GM19395 (cell line): ENCODE measurements at regions not wholly inside any gene's neighbourhood (a gene's known extent, or its start where the extent isn't known, plus 50 kb on each side); places are given as distances from the start of the nearest gene placed in this dataset.

ENCODE experiments used
- ATAC-seq: cut with Tn5 transposase; IDR thresholded peaks from one replicate; pipeline ENCODE4 v1.9.1; 2021; ENCODE audit warnings: mild to moderate bottlenecking, moderate library complexity; ENCODE audit not compliant: unreplicated experiment

- ATAC-seq = no peak
These were observed 50.2 kb upstream of the CDK1 start for GRCh38 chr10:60728056-60728455.

DNA sequence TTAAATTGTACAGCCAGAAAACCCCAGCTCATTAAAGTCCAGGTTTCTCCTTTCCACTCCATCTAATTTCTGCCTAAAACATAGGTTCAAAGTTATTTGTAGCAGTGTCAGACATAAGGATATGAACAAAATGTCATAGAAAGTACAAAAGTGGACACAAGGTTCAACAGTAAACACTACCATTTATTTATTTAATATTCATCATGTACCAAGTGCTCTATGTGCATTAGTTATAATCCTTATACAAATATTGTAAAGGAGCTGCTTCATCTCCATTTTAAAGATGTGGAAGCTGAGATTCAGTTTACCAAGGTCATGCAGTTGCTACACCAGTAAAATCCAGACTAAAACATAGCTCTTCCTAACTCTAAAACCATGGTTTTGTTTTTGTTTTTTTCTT is 52.0 kb upstream of the CDK1 start:
- no peak for ATAC-seq

GRCh38 chr10:60722623-60723022 is 55.7 kb upstream of the CDK1 start:
- ATAC-seq = no peak

DNA sequence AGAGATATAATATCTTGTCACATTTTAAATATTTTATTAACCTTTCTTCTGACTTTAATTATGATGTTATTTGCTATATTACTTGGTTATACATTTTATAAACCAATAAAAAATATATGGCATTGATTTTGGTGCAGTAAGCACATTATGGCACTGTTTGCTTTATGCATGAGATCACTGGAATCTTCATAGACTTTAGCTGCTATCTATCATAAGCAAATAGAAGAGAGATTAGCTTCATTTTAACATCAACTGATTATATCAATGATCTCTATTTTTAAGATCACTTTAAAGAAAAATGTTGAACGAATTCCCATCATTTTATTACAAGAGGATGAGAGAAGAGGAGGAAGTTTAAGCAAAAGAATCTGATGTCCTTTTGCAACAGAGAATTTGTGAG is 58.6 kb upstream of the CDK1 start:
- no peak for ATAC-seq

DNA sequence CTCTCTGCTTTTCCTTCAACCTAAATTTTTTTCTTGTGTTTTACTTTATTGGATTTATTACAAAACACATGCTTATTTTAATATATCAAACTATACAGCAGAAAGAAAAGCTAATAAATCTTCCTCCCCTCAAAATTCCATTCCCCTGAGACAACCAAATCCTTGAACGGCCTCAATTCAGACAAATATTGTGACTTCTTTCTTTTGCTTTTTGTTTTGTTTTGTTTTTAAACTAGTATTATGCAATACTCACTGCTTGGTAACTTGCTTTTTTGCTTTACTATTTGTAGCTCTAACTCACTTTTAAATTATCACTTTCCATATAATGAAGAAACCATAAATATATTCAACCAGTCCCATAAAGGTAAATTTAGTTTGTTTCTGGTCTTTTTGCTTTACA is 59.4 kb upstream of the CDK1 start:
- no peak for ATAC-seq

GRCh38 chr10:60717852-60718251 is 60.4 kb upstream of the CDK1 start:
- peak; percentile 86 for ATAC-seq

DNA sequence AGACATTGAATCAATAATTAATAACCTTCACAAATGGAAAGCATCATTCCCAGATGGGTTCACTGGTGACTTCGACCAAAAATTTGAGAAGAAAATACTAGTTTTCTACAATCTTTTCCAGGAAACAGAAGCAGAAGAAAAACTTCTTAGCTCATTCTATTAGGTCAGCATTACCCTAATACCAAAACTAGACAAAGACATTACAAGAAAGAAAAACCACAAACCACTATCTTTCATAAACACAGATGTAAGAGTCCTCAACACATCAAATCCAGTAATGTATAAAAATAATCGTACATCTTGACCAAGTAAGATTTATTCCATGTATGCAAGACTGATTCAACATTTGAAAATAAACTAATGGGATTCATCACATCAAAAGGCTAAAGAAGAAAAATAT is 64.0 kb upstream of the CDK1 start:
- ATAC-seq = peak; percentile 54

- ATAC-seq = no peak
These were observed 66.8 kb upstream of the CDK1 start for GRCh38 chr10:60711496-60711895.

DNA sequence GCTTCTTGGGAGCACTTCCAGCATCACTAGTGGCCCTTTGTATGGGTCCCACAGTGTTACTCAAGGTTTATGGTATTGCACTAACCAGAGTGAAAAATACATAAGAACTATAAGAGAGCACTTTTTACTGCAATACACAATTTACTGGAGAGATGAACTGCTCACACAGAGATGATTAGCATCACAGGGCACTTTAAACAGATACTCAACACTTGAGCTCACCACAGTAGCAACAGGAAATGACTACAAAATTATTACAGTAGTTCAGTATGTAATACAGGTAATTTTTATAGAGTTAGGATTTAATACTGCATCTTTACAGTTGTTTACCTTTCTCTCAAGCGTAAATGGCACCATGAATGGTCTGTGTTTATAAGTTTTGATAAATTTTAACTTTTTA is 68.2 kb upstream of the CDK1 start:
- ATAC-seq = no peak

DNA sequence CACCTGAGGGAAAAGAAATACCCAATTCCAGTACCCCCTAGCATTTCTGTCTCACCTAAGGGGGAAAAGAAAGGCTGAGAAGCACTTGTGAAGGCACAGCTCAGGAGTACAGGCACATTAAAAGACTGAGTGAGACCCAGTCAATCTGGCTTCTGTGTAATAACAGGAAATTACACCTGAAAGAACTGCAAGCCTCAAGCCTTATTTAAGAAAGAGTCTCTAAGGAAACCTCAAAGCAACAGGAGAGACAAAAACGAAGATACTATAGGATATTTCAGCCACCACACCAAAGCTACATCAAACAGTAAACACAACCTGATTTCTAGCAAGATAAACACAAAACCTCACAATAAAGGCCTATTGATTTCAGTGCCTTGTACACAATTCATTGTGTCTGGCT is 69.6 kb upstream of the CDK1 start:
- no peak for ATAC-seq

DNA sequence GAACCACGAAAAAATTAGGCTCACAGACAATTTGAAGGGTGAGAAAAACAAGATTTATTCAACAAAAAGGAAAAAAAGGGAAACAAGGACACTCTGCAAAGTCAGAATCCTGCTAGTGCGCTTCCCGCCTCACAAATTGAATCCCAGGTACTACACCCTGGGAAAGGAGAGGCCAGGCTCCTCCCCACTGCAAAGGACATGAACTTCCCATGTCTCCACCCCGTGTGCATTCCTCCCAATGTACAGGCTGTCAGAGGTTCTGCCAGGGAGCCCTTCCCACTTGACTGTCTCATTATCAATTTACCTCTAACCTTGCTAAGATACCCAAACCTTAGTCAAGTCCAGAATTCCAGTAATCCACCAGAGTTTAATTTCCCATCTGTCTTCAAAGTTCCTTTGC is 70.4 kb upstream of the CDK1 start:
- ATAC-seq = no peak

DNA sequence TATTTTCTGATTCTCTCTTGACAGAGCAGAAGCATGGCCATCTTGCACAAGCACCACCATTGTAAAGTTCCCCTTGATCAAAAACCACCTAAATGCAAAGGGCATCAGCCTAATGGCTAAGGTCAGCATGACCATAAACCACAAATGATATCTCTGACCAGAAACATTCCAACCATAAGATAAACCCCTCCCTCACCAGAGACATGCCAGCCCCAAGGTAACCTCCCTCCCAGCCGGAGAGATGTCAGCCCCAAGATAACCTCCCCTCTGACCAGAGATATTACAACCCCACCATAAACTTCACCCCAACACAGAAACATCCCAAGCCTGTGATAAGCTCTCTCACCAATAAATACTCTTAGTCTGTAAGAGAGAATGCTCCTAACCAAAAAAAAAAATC is 72.1 kb upstream of the CDK1 start:
- ATAC-seq = no peak

DNA sequence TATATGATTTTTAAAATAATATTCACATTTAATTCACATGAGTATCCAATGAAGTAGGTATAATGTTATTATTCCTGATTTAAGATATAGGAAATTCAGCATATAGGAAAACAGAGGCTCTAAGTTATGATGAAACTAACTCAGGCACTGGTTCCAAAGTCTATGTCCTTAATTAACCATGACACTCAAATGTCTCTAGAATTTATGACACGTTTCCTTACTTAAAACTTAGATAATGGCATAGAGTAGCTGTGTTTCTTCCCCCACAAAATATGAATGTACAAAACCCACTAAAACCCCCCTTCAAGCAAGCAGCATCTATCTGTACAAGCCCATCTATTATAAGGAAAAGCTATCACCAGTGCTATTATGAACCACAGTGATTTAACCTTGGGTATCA is 72.9 kb upstream of the CDK1 start:
- ATAC-seq = no peak

DNA sequence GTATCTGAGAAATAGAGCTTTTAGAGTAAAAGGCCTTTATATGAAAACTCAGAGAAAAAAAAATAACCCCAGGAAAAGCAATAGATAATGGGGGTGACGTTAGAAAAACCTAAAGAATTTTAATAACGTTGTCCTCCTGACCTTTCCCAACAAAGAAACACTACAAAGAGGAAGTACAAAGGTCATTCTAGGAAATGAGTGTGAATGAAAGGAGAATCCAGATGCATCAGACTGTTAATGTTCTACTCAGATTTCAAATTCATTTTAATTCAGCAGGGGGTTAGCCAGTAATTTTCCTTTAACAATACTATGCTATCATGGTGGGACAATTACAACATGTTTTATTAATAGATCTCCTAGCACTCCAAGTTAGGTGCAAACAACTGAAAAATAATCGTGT is 73.8 kb upstream of the CDK1 start:
- ATAC-seq = no peak

DNA sequence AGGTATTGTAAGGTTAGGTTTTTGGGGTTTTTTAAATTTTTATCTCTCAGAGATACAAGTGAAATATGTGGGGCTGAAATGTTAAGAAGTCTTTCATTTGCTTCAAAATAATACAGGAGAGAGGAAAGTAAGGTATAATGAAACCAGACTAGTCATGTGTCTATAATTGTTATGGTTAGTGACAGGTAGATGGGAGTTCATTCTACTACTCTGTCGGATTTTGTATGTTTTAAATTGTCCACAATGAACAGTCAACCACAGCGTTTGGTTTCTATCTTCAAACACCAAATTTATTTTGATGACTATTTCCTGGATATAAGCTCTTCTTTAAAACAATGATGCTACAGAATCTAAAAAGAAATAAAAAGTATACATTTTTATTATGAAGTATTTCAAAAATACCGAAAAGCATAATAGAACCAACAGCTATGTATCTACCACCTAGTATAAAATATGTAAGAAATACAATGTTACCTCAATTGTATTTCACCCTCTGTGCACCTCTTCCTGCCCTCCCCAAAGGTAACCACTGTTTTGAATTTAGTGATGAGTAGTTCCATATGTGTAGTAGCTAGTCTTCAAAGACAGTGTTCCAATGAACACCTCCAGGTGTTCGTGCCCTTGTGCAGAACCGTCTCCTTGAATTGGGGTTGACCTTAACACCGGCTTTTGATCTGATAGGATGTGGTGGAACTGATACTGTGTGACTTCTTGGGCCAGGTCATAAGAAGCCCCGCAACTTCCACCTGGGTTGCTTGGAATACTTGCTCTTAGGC is 74.8 kb upstream of the CDK1 start:
- ATAC-seq = no peak

- ATAC-seq = no peak
These were observed 90.6 kb upstream of the CDK1 start for GRCh38 chr10:60687679-60688078.

GRCh38 chr10:60684091-60684490 is 94.2 kb upstream of the CDK1 start:
- no peak for ATAC-seq

DNA sequence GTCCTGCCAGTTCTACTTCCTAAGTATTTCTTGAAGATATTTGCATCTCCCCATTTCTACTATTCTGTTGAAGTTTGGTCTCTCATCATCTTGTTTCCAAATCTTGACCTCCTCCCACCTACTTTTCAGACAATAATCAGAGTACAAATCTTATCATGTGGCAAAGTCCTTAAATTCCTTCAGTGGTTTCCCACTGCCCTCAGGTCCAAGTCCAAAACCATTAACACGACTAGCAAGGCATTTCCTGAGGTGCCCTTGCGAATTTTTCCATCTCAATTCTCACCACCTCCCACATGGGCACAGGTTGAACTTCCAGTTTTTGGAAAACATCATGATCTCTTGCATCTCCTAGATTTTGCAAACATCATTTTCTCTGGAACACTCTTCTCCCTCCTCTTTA is 97.2 kb upstream of the CDK1 start:
- ATAC-seq = no peak

- no peak for ATAC-seq
These were observed 98.8 kb upstream of the CDK1 start for GRCh38 chr10:60679388-60679990.

- ATAC-seq = no peak
These were observed 99.3 kb upstream of the CDK1 start for GRCh38 chr10:60678978-60679377.

DNA sequence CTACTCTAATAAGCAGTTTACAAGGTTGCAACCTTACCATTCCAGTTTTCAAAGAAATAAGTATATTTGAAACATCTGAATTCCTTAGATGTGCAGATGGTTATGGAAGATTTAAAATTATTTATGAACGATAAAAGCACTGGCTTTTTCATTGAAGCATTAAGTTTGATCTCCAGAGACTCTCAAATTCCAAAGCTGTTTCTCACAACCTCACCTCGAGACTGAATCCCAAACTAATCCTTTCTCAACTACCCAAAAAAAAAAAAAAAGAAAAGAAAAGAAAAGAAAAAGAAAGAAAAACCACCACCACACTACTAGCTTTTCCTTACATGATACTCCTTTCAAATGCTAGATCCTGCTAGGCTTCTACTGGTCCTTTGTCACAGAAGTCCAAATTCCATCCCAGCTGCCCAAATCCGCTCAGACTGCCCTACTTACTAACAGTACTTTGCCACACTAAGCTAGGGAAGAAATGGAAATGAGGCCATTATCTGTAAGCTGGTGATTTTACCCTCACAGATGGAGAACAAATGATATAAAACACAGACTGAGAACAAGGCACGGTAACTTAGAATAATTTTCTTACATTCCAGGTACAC is 100.6 kb upstream of the CDK1 start:
- no peak for ATAC-seq

DNA sequence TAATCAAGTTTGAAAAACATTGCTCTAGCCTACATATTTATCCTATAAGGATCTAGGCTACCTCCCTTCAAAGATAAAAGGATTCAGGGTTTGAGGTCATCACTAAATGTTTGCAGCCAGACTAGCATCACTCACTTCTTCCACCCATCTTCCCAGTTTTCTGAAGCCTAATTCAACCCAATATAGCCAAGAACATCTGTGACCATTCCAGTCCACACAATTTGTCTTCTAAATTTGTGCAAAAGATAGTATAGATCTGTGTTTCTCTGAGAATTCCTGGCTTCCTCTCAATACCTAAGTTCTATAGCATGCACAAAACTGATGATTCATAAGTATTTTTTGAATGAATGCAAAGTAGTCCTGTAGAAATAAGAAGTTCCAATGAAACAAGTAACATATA is 103.0 kb upstream of the CDK1 start:
- ATAC-seq = no peak

DNA sequence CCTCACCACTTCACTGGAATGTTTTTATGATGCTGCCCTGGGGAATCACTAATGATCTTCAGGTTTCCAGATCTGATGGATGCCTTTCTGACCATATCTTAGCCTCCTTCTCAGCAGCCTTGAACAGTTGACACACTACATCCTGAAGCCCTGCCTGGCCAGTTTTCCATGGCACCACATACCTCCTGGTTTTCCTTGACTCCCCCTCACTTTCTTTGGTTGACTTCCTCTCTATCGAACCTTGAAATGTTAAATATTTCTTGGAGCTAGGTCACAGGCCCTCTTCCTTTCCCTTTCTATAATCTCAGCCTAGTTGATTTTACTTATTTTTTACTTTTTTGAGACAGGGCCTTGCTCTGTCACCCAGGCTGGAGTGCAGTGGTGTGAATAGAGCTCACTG is 108.8 kb upstream of the CDK1 start:
- no peak for ATAC-seq
